Neural crest cell (in vitro differentiated cells): ENCODE measurements at regions not wholly inside any gene's neighbourhood (a gene's known extent, or its start where the extent isn't known, plus 50 kb on each side); places are given as distances from the start of the nearest gene placed in this dataset.

Experiments used
- DNase-seq: peaks from one replicate; pipeline ENCODE4 v3.0.0; 2021; ENCODE audit warnings: low read depth, mixed read lengths, low spot score
- H3K27ac Mint-ChIP-seq: one replicate; pipeline ENCODE4 v1.8.0; 2021; ENCODE audit warnings: mild to moderate bottlenecking, mixed read lengths; ENCODE audit not compliant: unreplicated experiment
- H3K27me3 Mint-ChIP-seq: 2 replicates; pipeline ENCODE4 v1.8.0; 2021; ENCODE audit warnings: low read depth, mild to moderate bottlenecking, mixed read lengths
- H3K36me3 Mint-ChIP-seq: 2 replicates; pipeline ENCODE4 v1.8.0; 2021; ENCODE audit warnings: low read depth, mild to moderate bottlenecking, mixed read lengths
- H3K4me1 Mint-ChIP-seq: 2 replicates; pipeline ENCODE4 v1.8.0; 2021; ENCODE audit warnings: mixed read lengths
- H3K4me3 Mint-ChIP-seq: one replicate; pipeline ENCODE4 v1.8.0; 2021; ENCODE audit warnings: mild to moderate bottlenecking, mixed read lengths
- H3K9me3 Mint-ChIP-seq: 2 replicates; pipeline ENCODE4 v1.8.0; 2021; ENCODE audit warnings: mixed read lengths
- TF ChIP-seq, protein P1 (sequence below): fragments of 200-600 bp; sonication (generic); conservative IDR thresholded peaks from 2 replicates; pipeline ENCODE4 v1.5.0; 2021; ENCODE audit warnings: antibody characterized with exemption, mild to moderate bottlenecking

DNA sequence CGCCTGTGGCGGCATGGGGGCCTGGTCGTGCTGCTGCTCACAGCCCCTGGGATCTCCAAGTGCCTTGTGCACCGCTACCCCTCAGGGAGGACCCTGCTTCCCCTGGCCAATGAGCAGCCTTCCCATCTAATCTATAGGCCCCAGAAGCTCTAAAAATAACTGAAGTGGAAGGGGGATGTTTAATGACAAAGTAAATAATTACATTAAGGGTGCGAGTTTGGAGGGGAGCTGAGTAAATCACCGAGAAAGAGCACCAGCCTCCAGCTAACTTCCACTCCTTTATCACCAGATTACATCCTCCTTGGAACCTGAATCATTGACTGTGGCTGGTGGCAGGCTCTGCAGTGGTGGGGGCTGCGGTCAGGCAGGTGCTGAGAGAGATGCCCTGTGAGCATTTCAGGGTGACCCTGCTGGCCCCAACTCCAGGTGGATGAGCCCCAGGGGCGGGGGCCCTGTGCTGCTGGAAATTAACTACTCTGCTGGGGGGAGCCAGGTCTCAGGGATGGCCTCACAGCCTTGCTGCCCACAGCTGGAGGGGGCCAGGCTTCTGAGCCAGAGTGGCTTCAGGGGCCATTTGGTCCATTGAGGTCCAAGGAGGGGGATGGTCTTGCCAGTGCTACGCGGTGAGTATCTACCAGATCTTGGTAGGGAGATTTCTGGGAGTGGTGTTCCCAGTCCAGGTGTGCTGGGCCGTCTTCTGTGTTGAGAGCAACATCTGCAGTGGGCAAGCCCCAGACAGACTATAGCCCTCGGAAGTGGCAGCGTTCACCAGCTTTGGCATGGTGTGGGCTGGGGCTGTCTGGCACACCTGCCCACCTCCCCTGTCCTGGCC, 74.2 kb downstream of the GLI2 start:
- H3K27me3 Mint-ChIP-seq, result no peaks in the 10 kb centered on the region
- DNase-seq, result no peak
- H3K27ac Mint-ChIP-seq, result no peak overlapping the region
- H3K9me3 Mint-ChIP-seq, result no peaks in the 10 kb centered on the region
- peaks cover 7% of the 10 kb centered on the region for H3K4me1 Mint-ChIP-seq
- H3K36me3 Mint-ChIP-seq, result no peaks in the 10 kb centered on the region
- no peak overlapping the region for H3K4me3 Mint-ChIP-seq
- TF ChIP-seq, protein P1, sequence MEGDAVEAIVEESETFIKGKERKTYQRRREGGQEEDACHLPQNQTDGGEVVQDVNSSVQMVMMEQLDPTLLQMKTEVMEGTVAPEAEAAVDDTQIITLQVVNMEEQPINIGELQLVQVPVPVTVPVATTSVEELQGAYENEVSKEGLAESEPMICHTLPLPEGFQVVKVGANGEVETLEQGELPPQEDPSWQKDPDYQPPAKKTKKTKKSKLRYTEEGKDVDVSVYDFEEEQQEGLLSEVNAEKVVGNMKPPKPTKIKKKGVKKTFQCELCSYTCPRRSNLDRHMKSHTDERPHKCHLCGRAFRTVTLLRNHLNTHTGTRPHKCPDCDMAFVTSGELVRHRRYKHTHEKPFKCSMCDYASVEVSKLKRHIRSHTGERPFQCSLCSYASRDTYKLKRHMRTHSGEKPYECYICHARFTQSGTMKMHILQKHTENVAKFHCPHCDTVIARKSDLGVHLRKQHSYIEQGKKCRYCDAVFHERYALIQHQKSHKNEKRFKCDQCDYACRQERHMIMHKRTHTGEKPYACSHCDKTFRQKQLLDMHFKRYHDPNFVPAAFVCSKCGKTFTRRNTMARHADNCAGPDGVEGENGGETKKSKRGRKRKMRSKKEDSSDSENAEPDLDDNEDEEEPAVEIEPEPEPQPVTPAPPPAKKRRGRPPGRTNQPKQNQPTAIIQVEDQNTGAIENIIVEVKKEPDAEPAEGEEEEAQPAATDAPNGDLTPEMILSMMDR, result no peak

DNA sequence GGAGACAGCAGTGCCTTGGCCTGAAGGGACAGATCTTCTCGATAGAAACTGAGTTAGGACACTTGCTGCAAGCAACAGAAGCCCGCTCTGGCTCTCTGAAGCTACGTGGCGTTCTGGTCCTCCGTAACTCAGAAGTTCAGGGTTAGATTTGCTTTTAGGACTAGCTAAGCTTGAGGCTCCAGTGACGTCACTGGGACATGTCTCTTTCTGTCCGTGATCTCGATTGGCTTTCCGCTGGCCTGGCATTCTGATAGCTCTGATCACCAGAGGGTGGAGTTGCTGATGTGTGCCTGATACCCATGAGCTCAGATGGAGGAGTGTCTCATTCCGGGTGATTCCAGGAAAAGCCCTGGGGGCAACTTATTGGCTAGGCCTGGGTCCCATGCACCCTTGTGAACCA, 75.0 kb downstream of the GLI2 start:
- peaks cover 7% of the 10 kb centered on the region for H3K4me1 Mint-ChIP-seq
- H3K27ac Mint-ChIP-seq, result no peak overlapping the region

DNA sequence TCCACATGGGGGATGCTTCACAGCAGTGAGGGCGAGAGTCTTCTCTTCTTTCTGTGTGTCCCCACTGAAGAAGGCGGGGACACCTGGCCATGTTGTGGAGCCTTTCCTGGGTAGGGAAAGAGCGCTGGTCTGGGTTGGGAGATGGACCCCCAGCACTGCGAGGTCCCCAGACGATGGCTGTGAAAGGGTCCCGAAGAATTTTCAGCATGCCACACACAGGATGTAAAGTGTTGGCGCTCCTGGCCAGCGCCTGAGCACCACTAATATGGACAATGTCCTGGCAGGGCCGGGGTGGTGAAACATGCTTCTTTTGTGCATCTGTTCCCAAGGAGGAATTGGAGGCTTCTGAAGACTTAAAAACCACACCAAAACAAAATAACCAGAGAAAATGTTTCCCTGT, 77.2 kb downstream of the GLI2 start:
- Mint-ChIP-seq H3K4me1 (peaks cover 7% of the 10 kb centered on the region), H3K27me3 (no peaks in the 10 kb centered on the region), H3K36me3 (no peaks in the 10 kb centered on the region), H3K9me3 (no peaks in the 10 kb centered on the region), H3K4me3 (no peak overlapping the region), H3K27ac (no peak overlapping the region)
- TF ChIP-seq, protein P1, result no peak
- DNase-seq, result no peak

More for the DNA sequence above, 75.0 kb downstream of the GLI2 start:
- no peaks in the 10 kb centered on the region for H3K36me3 Mint-ChIP-seq
- no peak for DNase-seq
- no peak overlapping the region for H3K4me3 Mint-ChIP-seq
- no peaks in the 10 kb centered on the region for H3K27me3 Mint-ChIP-seq
- no peaks in the 10 kb centered on the region for H3K9me3 Mint-ChIP-seq
- TF ChIP-seq, protein P1, result no peak

DNA sequence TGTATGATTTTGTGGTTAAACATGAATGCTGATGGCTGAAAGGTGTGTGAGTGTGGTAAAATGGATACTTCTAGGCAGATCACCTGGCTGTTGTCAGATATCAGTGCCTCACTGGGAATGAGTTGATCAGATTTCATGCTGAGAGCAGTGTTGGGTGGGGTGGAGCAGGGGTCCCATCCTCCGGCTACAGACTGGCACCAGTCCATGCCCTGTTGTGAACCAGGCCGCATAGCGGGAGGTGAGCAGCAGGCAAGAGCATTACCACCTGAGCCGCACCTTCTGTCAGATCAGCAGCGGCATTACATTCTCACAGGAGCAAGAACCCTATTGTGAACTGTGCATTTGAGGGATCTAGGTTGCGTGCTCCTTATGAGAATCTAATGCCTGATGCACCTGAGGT, 78.7 kb downstream of the GLI2 start:
- Mint-ChIP-seq H3K9me3 (no peaks in the 10 kb centered on the region), H3K36me3 (no peaks in the 10 kb centered on the region), H3K4me1 (peaks cover 2% of the 10 kb centered on the region), H3K27ac (no peak overlapping the region), H3K27me3 (no peaks in the 10 kb centered on the region), H3K4me3 (no peak overlapping the region)
- TF ChIP-seq, protein P1, result no peak
- no peak for DNase-seq

DNA sequence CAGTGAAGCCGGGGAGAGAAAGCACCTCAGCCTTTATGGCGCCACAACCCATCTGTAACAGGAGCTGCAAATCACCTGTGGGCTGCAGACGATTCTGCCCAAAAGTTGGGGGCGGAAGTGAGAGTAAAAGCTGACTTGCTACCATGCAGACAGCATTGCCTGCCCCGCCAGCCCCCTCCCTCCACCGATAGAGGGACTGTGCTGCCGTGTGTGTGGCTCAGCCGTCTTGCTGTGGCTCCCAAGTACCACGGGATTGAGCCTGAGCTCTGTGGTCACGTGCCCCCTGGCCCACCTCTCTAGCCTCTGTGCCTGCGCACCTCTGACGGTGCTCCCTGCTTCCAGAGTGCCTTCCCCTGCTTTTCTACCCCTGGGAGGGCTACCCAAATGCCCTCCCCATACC, 79.6 kb downstream of the GLI2 start:
- no peak for DNase-seq
- Mint-ChIP-seq H3K27ac (no peak overlapping the region), H3K4me1 (peaks cover 9% of the 10 kb centered on the region), H3K4me3 (no peak overlapping the region), H3K9me3 (no peaks in the 10 kb centered on the region), H3K36me3 (no peaks in the 10 kb centered on the region), H3K27me3 (no peaks in the 10 kb centered on the region)
- TF ChIP-seq, protein P1, result no peak
